ENCODE measurements at regions not wholly inside any gene's neighbourhood (a gene's known extent, or its start where the extent isn't known, plus 50 kb on each side); places are given as distances from the start of the nearest gene placed in this dataset.

- DNase-seq, result peak in 1 of 3 donors; percentile 13
- Histone ChIP-seq H3K4me1 (ENCODE audit: control insufficient read depth in 5 of 5, insufficient read depth in 5 of 5, low read length in 5 of 5) (no peaks in the 10 kb centered on the region), H3K27me3 (ENCODE audit: control insufficient read depth in 3 of 3, insufficient read depth in 3 of 3, low read length in 2 of 3) (peaks cover 0 to 2% (median 0%) of the 10 kb centered on the region in 3 donors), H3K4me3 (no peak overlapping the region), H3K27ac (ENCODE audit: low read depth in 1 of 2, low read length in 1 of 2) (no peak overlapping the region), H3K36me3 (ENCODE audit: control insufficient read depth in 4 of 4, insufficient read depth in 4 of 4, low read length in 4 of 4) (no peaks in the 10 kb centered on the region), H3K9me3 (ENCODE audit: control insufficient read depth in 4 of 4, insufficient read depth in 3 of 4, low read length in 3 of 4) (no peaks in the 10 kb centered on the region), H3K9ac (ENCODE audit: insufficient read depth in 1 of 2, low read length in 2 of 2) (no peak overlapping the region)
- 46 to 67% methylated on average over 4 of the region's 4 CpGs for WGBS, 2 donors
- ATAC-seq (ENCODE audit: insufficient read depth, low FRiP score), result no peak
- TF ChIP-seq CTCF (IDR thresholded peaks at IDR 0.05; ENCODE audit: control extremely low read depth, extremely low read depth), result no peak
These were observed 58.3 kb upstream of the MAGEB2 start for GRCh38 chrX:30156880-30157560.

GRCh38 chrX:30161043-30161442 is 54.3 kb upstream of the MAGEB2 start:
- no peaks in the 10 kb centered on the region for H3K36me3 ChIP-seq (ENCODE audit: control insufficient read depth in 4 of 4, insufficient read depth in 4 of 4, low read length in 4 of 4)

More at GRCh38 chrX:30161043-30161442, 54.3 kb upstream of the MAGEB2 start:
- Histone ChIP-seq H3K9ac (ENCODE audit: insufficient read depth in 1 of 2, low read length in 2 of 2) (no peak overlapping the region), H3K9me3 (ENCODE audit: control insufficient read depth in 4 of 4, insufficient read depth in 3 of 4, low read length in 3 of 4) (no peaks in the 10 kb centered on the region), H3K27ac (ENCODE audit: low read depth in 1 of 2, low read length in 1 of 2) (no peak overlapping the region), H3K27me3 (ENCODE audit: control insufficient read depth in 3 of 3, insufficient read depth in 3 of 3, low read length in 2 of 3) (peaks cover 0 to 2% (median 0%) of the 10 kb centered on the region in 3 donors), H3K4me1 (ENCODE audit: control insufficient read depth in 5 of 5, insufficient read depth in 5 of 5, low read length in 5 of 5) (no peaks in the 10 kb centered on the region), H3K4me3 (no peak overlapping the region)
- no peak for TF ChIP-seq CTCF (IDR thresholded peaks at IDR 0.05; ENCODE audit: control extremely low read depth, extremely low read depth)
- WGBS, 2 donors, result 13 to 43% methylated on average over 3 of the region's 3 CpGs
- ATAC-seq (ENCODE audit: insufficient read depth, low FRiP score), result no peak
- no peak for DNase-seq
